Stimulated activated CD8-positive, alpha-beta memory T cell treated with anti-CD3 and anti-CD28 coated beads, Interleukin-15, amount 100 ng/mL, for 4 hours (primary cell): ENCODE measurements at regions not wholly inside any gene's neighbourhood (a gene's known extent, or its start where the extent isn't known, plus 50 kb on each side); places are given as distances from the start of the nearest gene placed in this dataset.

Experiments used
- DNase-seq, 2 donors: peaks; one replicate each; pipeline ENCODE4 v3.0.0-alpha.2; 2020; ENCODE audit warnings: low read depth in 2 of 2

DNA sequence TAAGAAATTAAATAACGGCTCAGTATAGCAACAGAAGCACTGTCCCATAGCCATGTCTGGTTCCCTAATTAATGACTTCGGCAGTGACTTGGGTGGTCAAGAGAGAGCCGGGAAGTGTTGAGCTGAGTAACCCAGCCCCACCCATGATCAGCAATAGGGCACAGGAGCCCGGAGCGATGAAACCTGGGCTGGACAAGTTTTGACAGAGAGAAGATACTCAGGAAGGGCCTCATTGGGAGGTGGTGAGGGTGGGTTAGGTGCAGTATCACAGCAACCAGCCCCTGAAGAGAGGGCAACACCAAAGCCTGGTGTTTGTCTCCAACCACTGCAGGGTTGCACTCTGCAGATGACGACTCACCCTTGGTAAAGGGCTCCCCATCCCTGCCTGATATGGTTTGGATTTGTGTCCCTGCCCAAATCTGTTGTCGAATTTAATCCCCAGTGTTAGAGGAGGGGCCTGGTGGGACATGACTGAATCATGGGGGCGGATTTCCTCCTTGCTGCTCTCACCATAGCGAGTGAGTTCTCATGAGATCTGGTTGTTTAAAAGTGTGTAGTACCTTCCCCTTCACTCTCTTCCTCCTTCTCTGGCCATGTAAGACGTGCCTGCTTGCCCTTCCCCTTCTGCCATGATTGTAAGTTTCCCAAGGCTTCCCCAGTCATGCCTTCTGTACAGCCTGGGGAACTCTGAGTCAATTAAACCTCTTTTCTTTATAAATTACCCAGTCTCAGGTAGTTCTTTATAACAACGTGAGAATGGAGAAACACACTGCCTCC is 124.9 kb upstream of the MED13L start:
- no peak for DNase-seq

DNA sequence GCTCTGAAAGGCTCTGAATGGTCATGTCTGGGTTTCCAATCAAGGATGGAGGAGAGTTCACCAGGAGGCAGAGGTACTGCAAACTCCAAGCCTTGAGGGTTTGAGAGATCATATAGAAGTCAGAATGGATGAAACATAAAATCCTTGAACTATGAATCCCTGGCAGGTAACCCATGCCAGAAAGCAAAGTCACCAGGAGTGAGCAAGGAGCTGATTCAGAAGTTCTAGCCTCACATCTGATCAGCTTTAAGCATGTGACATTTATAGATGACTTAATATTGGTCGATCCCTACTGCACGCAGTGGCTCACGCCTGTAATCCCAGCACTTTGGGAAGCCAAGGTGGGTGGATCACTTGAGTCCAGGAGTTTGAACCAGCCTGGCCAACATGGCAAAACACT is 126.1 kb upstream of the MED13L start:
- no peak for DNase-seq

DNA sequence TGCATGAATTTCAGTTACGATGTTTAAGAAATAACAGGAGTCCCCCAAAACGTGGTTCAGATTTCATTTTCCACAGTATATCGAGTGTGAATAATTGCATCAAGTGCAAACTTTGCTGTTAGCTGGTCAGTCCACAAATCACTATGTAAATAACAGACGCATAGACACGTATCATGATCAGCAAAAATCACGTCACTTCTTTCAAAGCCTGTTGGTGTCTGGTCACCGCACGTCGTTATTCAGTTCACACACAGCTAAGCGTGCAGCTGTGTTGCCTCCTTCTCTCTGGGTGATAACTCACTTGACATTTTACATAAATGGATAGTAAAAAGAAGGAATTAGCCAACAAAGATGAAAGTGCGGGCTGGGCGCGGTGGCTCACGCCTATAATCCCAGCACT is 126.8 kb upstream of the MED13L start:
- no peak for DNase-seq

DNA sequence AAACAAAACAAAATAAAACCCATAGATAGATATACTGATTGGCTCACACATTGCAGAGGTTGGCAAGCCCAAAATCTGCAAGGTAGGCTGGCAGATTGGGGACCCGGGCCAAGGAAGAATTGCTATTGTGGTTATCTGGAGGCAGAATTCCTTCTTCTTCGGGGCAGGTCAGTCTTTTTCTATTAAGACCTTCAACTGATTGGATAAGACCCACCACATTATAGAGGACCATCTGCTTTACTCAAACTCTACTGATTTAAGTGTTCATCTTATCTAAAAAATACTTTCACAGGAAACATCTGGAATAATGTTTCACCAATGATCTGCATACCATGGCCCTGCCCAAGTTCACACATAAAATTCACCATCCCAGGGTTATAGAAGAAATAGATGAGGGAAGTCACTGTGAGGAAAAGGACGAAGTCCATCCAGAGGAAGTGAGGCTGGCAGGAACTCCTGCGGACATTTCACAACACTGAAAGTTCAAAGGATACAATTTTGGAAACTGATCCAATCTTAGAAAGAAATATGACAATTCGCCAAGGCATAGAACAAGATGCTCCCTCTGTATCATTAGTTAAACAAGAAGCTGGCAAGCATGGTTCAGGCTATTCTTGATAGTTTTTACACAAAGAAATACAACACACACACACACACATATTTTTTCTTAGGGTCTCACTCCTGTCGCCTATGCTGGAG is 127.6 kb upstream of the MED13L start:
- DNase-seq = no peak

DNA sequence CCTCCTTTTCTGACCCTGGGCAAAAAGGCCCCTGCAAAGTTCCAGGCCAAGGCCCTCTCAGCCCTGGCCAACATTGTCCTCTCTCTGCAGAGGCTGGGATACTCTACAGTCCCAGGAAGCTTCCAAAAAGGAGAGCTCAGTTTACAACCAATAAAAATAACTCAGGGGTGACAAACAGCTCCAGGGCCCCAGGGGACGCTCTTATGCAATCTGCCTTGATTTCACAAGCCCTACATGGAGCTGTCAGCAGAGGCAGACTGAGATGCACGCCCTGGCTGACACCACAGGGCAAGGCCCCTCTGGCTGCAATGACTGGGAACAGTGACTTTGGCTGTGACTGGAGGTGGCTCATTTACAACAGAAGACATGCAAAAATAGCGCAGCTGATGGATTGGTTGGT is 129.0 kb upstream of the MED13L start:
- no peak for DNase-seq

DNA sequence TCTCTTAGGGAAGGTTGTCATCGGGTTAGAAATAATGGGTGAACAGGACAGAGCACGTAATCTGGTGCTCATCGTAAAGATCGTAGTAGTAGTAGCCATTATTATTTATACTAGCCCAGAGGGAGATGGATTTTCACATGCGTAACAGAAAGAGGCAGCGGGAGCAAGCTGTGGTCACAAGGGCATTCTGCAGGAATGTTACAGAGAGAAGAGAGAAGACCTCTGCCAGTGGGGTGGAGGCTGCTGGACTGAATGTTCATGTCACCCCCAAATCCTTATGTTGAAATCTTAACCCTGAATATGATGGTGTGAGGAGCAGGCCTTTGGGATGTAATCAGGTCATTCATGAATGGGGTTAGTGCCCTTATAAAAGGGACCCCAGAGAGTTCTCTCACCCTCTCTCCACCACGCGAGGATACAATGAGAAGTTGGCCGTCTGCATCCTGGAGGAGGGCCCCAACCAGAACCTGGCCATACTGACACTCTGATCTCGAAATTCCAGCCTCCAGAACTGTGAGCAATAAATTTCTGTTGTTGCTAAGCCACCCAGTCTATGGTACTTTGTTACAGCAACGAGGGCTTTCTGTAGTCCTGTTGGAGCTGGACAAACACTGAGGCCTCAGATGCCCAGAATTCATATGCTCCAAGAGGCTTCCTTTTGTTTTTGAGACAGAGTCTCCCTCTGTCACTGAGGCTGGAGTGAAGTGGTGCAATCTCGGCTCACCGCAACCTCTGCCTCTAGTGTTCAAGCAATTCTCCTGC is 131.2 kb upstream of the MED13L start:
- DNase-seq = no peak

DNA sequence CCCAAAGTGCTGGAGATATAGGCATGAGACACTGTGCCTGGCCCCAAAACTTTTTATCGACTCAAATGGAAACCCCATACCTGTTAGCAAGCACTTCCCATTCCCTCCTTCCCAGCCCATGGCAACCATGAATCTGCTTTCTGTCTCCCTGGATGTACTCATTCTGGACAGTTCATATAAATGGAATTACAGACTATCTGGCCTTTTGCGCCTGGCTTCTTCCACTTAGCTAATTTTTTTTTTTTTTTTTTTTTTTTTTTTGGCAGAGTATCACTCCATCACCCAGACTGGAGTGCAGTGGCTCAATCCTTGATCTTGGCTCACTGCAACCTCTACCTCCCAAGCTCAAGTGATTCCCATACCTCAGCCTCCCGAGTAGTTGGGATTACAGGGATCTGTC is 134.5 kb upstream of the MED13L start:
- no peak for DNase-seq

DNA sequence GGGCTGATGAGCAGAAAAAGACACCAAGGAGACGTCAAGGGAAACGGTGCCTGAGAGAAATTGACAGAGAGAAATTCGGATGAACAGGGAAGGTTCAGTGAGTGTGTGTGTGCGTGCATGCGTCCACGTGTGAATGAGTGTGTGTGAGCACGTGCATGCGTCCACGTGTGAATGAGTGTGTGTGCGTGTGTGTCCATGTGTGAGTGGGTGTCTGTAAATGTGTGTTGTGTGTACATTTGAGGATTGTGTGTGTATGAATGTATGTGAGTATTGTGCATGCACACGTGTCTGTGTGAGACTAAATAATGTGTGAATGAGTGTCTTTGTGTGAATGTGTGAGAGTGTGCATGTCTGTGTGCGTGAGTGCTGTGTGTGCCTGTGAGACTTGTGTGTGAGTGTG is 137.4 kb upstream of the MED13L start:
- DNase-seq = no peak

DNA sequence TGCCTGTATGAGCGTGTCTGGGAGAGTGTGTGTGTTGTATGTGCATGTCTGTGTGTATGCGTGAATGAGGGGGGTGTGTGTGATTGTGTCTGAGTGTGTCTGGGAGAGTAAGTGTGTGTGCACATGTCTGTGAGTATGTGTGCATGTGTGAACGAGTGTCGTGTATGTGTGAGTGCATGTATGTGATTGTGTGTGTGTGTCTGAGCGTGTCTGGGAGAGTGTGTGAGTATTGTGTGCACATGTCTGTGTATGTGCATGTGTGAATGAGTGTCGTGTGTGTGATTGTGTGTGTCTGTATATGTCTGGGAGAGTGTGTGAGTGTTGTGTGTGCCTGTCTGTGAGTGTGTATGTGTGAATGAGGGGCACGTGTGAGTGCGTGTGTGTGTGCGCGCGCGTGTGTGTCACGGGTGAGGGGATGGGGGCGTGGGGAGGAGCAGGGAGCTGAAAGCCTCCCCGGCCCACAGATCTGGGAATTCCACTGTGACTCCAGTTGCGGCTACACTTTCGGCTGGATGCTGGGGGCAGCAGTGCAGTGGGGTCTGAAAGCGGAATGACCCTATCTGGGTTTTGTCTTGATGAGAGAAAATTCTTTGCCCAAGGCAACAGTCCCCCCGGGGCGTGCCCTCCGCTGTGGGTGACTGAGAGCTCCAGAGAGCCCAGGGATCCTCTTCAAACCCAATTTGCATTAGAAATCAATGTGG is 138.1 kb upstream of the MED13L start:
- no peak for DNase-seq

DNA sequence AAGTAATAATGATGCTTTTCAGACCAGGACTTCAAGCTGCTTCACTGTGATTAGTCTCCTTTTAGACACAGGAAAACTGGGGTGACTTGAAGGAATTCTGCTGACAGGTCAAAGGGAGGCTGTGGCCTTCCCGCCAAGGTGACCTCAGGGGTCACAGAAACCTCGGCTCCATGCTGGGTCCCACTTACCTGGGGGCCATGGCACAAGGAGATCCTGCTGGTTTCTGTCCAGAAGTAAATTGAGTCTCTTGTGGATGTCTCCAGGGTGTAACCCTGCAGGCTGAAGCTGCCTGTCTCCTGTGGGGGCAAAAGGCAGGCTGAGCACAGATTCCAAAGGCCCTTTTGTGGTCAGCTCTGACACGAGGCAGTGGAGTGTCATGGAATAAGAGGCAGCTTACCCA is 138.7 kb upstream of the MED13L start:
- DNase-seq = no peak

DNA sequence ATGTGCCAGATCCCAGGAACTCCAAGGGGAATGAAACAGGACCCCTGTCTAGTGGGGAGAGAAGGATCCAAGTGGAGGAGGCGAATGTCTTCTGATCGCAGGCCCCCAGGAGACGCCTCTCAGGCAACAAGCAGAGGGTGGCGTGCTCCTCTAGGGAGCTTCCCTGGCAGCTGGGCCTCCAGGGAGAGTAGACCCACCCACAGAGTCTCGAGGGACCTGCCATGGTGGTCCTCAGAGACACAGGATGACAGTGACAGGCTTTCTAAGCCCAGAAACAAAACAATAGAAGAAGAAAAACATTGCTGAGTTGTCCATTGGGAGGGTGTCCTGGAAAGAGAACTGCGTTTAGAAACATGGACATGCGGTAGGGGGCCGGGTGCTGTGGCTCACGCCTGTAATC is 140.6 kb upstream of the MAP1LC3B2 start:
- DNase-seq = no peak

DNA sequence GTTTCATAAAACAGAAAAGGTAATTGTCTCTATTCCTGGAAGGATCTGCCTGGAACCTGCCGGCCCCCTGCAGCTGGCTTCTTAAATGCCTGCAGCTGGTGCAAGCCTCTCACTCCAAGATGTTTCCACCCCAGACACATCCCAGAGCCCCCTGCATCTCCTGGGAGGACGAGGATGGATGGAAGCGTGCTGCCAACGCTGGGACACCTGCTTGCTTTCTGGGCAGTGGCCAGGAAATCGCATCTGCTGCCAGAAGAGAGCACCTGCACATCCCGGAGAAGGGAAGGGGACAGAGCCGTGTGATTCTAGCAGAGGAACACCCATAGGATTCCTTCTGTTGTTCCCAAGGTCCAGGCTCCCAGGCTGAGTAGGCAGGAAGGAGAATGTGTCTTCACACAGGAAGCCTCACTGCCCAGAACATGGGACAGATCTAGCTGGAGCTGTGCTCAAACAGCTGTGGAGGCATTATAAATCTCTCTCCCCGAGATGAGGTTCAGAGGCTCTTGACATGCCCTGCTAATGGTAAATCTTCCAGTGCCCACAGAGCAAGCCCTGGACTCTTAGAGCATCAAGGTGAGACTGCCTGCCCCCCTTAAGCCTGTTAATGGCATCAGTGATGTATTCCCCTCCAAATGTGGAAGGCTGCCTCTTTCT is 138.8 kb upstream of the MAP1LC3B2 start:
- DNase-seq = no peak

DNA sequence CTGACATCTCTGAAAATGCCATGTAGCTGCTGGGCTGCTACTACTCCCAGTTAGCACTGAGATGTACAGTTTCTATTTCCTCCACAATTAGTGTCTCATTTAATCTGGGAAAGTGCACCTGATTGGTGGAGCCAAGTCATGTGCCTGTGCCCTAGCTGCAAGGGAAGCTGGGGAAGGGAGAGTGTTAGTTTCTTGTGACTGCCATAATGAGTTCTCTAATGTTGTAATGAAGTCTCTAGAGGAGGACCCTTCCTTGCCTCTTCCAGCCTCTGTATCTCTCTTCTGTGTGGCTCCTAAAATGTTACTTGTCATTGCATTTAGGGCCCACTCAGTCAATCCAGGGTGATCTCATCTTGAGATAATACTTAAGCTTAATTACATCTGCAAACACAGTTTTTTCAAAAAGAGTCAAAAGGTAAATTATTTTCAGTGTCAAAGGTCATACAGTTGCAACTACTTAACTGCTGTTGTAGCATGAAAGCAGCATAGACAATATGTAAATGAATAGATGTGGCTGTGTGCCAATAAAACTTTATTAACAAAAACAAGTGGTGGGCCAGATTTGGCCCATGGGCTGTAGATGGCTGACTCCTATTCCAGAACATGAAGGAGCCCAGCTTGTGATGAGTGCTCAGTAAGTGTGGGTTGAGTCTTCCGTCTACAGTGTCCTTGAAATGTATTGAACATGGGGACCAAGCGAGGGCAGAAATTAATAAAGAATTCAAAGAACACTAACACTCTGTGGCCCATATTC is 137.2 kb upstream of the MAP1LC3B2 start:
- DNase-seq = no peak

DNA sequence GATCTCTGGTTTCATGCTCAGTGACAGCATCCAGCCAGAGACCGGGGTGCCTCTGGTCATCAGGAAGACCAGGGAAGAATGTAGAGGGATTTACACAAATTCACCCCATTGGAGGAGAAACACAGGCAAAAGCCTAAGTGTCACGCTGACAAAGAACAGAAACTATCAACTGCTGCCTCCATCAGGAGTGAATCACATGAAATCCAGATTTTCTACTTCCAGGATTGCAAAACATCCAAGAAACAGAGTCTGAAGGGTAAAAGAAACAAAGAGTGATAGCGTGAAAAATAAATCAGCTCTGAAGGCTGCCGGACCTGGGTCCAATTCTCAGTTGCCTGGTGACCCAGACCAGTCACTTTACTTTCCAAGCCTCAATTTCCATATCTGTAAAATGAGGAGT is 136.1 kb upstream of the MAP1LC3B2 start:
- no peak for DNase-seq

DNA sequence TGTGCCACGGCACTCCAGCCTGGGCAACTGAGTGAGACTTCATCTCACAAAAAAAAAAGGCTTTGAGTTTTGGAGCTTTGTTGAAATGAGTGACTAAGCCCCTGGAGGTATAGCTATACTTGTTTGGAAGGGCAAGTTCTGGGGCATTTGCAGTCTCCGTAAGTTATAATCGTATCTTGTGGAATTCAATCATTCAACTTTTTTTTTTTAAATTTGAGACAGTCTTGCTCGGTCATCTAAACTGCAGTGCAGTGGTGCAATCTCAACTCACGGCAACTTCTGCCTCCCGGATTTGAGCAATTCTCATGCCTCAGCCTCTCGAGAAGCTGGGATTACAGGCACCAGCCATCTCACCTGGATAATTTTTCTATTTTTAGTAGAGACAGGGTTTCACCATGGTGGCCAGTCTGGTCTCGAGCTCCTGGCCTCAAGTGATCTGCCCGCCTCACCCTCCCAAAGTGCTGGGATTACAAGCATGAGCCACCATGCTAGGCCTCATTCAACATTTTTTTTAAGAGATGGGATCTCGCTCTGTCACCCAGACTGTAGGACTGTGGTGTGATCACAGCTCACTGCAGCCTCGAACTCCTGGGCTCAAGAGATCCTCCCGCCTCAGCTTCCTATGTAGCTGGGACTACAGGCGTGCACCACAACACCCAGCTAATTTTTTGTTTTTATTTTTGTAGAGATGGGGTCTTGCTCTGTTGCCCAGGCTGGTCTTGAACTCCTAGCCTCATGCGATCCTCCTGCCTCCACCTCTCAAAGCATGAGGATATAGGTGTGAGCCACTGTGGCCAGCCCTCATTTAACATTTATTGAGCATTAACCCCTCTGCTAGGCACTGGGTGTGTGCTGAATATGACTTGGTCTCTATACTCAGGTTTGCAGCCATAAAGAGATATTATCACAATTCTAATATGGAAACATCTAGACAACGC is 133.7 kb upstream of the MAP1LC3B2 start:
- DNase-seq = no peak

DNA sequence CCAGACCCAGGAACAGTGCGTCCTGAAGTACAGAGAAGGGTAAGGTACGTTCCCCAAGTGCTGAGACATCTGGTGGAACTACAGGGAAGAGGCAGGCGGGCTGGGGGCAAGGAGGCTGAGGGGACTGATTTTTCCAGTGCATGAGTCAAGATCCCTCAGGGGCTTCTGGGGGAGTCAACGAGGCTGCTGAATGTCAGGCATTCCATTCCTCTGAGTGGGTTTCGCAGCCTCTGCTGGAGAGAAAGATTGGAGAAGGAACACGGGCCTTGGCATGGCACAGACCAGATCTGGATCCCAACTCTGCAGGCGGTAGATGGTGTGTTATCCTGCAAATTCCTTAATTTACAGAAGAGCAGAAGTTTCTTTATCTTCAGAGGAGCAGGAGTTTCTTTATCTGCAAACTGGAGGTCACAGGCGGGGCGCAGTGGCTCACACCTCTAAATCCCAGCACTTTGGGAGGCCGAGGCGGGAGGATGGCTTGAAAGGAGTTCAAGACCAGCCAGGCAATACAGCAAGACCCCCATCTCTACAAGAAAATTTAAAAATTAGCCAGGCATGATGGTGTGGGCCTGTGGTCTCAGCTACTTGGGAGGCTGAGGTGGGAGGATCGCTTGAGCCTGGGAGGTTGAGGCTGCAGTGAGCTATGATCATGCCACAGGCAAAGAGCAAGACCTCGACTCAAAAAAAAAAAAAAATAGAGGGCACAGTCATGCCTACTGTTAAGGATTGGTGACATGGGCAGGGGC is 132.6 kb upstream of the MAP1LC3B2 start:
- DNase-seq = no peak

DNA sequence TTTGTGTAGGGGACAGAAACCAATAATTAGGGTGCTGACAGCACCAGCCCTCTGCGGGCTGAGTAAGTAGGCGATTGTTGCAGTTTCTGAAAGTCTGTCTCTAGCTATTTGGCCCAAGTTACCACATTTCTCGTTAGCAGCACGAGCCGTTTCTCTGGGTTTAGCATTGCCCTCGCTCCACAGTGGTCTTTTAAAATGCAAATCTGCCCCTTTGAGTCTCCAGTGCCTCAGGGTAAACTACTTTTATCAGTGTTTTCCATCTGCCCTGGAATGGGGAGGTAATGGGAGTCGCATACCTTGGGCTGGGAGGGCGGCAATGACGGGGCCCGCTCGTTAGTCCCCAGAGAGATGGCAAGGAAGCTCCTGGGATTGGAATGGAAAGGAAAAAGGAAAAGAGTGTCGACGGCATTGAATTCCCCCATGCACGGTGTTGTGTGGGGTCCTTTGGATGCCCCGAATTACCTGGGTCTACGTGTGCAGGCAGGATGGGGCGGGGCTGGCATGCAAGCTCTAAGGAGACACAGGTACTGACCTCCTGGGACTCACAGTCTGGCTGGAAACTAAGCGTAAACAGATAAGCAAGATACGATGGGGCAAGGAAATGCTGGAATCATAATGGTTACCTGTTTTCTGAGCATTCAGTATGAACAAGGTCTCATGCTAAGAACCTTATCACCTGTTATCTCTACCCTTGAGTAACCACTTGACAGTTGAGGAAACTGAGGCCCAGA is 131.8 kb upstream of the MAP1LC3B2 start:
- DNase-seq = no peak

DNA sequence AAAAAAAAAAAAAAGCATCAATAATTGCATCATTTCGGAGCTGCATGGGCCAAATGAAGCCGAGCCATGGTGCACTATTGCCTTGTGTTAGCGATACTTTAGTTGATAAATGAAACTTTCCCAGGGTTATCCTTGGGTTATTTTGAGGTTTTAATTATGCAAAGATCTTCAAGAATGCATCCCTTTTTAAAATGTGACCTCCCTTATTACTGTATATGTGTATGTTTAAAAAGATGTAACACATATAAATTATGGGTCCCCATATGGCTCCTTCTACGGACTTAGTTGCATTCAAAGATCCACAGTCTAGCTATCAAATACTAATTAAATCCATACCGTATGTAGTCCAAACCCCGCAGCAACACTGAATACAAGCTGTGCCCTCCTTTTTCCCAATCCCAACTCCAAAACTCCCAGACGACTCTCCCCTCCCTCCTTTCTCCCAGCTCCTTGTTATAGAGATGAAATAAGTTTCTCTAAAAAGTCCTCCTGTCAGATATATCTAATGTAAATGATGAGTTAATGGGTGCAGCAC is 129.3 kb upstream of the MAP1LC3B2 start:
- no peak for DNase-seq
